BJ (cell line): ENCODE measurements at regions not wholly inside any gene's neighbourhood (a gene's known extent, or its start where the extent isn't known, plus 50 kb on each side); places are given as distances from the start of the nearest gene placed in this dataset.

ENCODE experiments used
- CTCF ChIA-PET: fragments of 350-600 bp; formaldehyde crosslinking; extraction: SDS; loops from one replicate; lab custom pipeline; 2021; ENCODE audit warnings: antibody characterized with exemption, inconsistent platforms; lab: Yijun Ruan, JAX
- POLR2A ChIA-PET: fragments of 300-600 bp; sonication (Branson Sonifier 250); formaldehyde crosslinking; extraction: SDS; loops from one replicate; lab custom pipeline; 2021; ENCODE audit warnings: antibody characterized with exemption; lab: Charles Lee
- DNase-seq: peaks from one replicate; pipeline ENCODE4 v3.0.0-alpha.2; 2011; ENCODE audit warnings: low read depth
- H3K27me3 ChIP-seq: 2 replicates; pipeline ENCODE4 v1.6.0; 2011; ENCODE audit warnings: low read length; ENCODE audit not compliant: control insufficient read depth, insufficient read depth
- H3K36me3 ChIP-seq: 2 replicates; pipeline ENCODE4 v1.5.1; 2011; ENCODE audit warnings: low read length; ENCODE audit not compliant: control insufficient read depth, insufficient read depth
- H3K4me3 ChIP-seq: 2 replicates; pipeline ENCODE4 v1.5.1; 2011; ENCODE audit warnings: low read depth, mild to moderate bottlenecking, control low read depth, low read length
- CTCF ChIP-seq: IDR thresholded peaks from 2 replicates; pipeline ENCODE4 v1.5.1; 2011; ENCODE audit warnings: low read depth, mild to moderate bottlenecking, control low read depth, inconsistent platforms, low read length, moderate library complexity; ENCODE audit not compliant: insufficient read depth

GRCh38 chr18:43961722-43962121, 684.4 kb upstream of the SYT4 start:
- CTCF ChIA-PET: no interaction called here
- Histone ChIP-seq H3K4me3 (no peak overlapping the region), H3K36me3 (no peaks in the 10 kb centered on the region), H3K27me3 (no peaks in the 10 kb centered on the region)
- no peak for TF ChIP-seq CTCF
- no peak for DNase-seq
- POLR2A ChIA-PET: no interaction called here

DNA sequence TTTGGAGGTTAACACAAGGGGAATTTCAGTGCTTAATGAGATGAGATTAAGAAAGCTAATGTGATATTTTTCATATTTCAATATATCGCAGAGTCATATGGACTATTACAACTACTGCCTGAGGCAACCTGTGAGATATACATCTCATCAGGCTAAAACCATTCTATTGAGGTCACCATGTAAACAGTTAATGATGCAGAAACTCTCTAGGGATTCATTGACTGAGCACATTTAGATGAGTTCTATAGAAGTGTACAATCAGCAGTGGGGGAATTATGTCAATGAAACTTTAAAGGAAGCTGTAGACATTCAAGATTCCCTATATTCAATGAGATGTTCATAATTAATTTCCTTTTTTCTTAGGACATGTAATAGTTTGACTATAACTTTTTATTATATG, 687.4 kb upstream of the SYT4 start:
- Histone ChIP-seq H3K27me3 (no peaks in the 10 kb centered on the region), H3K4me3 (no peak overlapping the region), H3K36me3 (no peaks in the 10 kb centered on the region)
- ChIA-PET CTCF (no interaction called here), POLR2A (no interaction called here)
- TF ChIP-seq CTCF: no peak
- no peak for DNase-seq

GRCh38 chr18:43965691-43966090, 688.4 kb upstream of the SYT4 start:
- H3K36me3 ChIP-seq: no peaks in the 10 kb centered on the region
- no peak for DNase-seq
- POLR2A ChIA-PET: no interaction called here

DNA sequence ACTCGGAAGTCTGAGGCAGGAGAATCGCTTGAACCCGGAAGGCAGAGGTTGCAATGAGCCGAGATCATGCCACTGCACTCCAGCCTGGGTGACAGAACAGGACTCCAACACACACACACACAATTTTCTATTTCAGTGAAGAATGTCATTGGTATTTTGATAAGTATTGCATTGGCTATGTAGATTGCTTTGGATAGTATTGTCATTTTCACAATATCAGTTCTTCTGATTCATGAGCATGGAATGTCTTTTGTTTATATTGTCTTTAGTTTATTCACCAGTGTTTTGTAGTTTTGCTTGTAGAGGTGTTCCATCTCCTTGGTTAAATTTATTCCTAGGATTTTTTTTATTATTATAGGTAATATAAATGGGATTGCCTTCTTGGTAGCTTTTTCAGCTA, 693.4 kb upstream of the SYT4 start:
- DNase-seq: no peak

More at GRCh38 chr18:43965691-43966090, 688.4 kb upstream of the SYT4 start:
- Histone ChIP-seq H3K4me3 (no peak overlapping the region), H3K27me3 (no peaks in the 10 kb centered on the region)
- TF ChIP-seq CTCF: no peak
- CTCF ChIA-PET: no interaction called here

GRCh38 chr18:43978174-43978573, 700.9 kb upstream of the SYT4 start:
- ChIA-PET CTCF (no interaction called here), POLR2A (no interaction called here)
- no peaks in the 10 kb centered on the region for H3K27me3 ChIP-seq
- H3K4me3 ChIP-seq: no peak overlapping the region
- TF ChIP-seq CTCF: no peak
- DNase-seq: no peak
- no peaks in the 10 kb centered on the region for H3K36me3 ChIP-seq

More for the DNA sequence above, 693.4 kb upstream of the SYT4 start:
- Histone ChIP-seq H3K36me3 (no peaks in the 10 kb centered on the region), H3K4me3 (no peak overlapping the region), H3K27me3 (no peaks in the 10 kb centered on the region)
- TF ChIP-seq CTCF: no peak
- ChIA-PET POLR2A (no interaction called here), CTCF (no interaction called here)
